Astrocyte (in vitro differentiated cells and primary cell): ENCODE measurements at regions not wholly inside any gene's neighbourhood (a gene's known extent, or its start where the extent isn't known, plus 50 kb on each side); places are given as distances from the start of the nearest gene placed in this dataset.

Source experiments
- DNase-seq: peaks from one replicate; pipeline ENCODE4 v3.0.0-alpha.2; 2010; ENCODE audit warnings: low read depth
- FAIRE-seq: peaks from 2 replicates; lab custom pipeline; 2011; peaks lifted over from hg19 to GRCh38; lab: Jason Lieb, UNC
- H2AFZ ChIP-seq: 2 replicates; pipeline ENCODE4 v1.6.0; 2012; ENCODE audit warnings: low read depth, low read length, inconsistent platforms
- H3K27ac ChIP-seq: 2 replicates; pipeline ENCODE4 v1.5.1; 2011; ENCODE audit warnings: low read depth, low read length, inconsistent platforms
- H3K27me3 ChIP-seq: 2 replicates; pipeline ENCODE4 v1.6.0; 2011; ENCODE audit warnings: low read length, inconsistent platforms; ENCODE audit not compliant: insufficient read depth
- H3K36me3 ChIP-seq: 2 replicates; pipeline ENCODE4 v1.5.1; 2011; ENCODE audit warnings: low read length, inconsistent platforms; ENCODE audit not compliant: insufficient read depth
- H3K4me1 ChIP-seq: 2 replicates; pipeline ENCODE4 v1.5.1; 2011; ENCODE audit warnings: low read length, inconsistent platforms; ENCODE audit not compliant: insufficient read depth
- H3K4me2 ChIP-seq: 2 replicates; pipeline ENCODE4 v1.6.0; 2012; ENCODE audit warnings: low read length, inconsistent platforms
- H3K4me3 ChIP-seq: 2 replicates; pipeline ENCODE4 v1.5.1; 2011; ENCODE audit warnings: low read depth, mild to moderate bottlenecking, low read length, inconsistent platforms; ENCODE audit not compliant: insufficient read depth
- H3K79me2 ChIP-seq: 2 replicates; pipeline ENCODE4 v1.6.0; 2012; ENCODE audit warnings: mild to moderate bottlenecking, low read length, inconsistent platforms; ENCODE audit not compliant: insufficient read depth
- H3K9ac ChIP-seq: 2 replicates; pipeline ENCODE4 v1.6.0; 2012; ENCODE audit warnings: mild to moderate bottlenecking, low read length, inconsistent platforms
- H3K9me3 ChIP-seq: 2 replicates; pipeline ENCODE4 v1.5.1; 2012; ENCODE audit warnings: low read depth, mild to moderate bottlenecking, low read length, inconsistent platforms; ENCODE audit not compliant: insufficient read depth
- H4K20me1 ChIP-seq: 2 replicates; pipeline ENCODE4 v1.6.0; 2012; ENCODE audit warnings: low read length, inconsistent platforms; ENCODE audit not compliant: insufficient read depth
- H3K27ac Mint-ChIP-seq: one replicate; pipeline ENCODE4 v1.8.0; 2021; ENCODE audit warnings: mild to moderate bottlenecking, mixed read lengths; ENCODE audit not compliant: unreplicated experiment
- H3K27me3 Mint-ChIP-seq: one replicate; pipeline ENCODE4 v1.8.0; 2021; ENCODE audit warnings: low read depth, mixed read lengths; ENCODE audit not compliant: unreplicated experiment
- H3K36me3 Mint-ChIP-seq: one replicate; pipeline ENCODE4 v1.8.0; 2021; ENCODE audit warnings: low read depth, mixed read lengths; ENCODE audit not compliant: unreplicated experiment
- H3K4me1 Mint-ChIP-seq: one replicate; pipeline ENCODE4 v1.8.0; 2021; ENCODE audit warnings: low read depth, mixed read lengths; ENCODE audit not compliant: unreplicated experiment
- H3K4me3 Mint-ChIP-seq: one replicate; pipeline ENCODE4 v1.8.0; 2021; ENCODE audit warnings: mild to moderate bottlenecking, moderate library complexity, mixed read lengths; ENCODE audit not compliant: unreplicated experiment
- H3K9me3 Mint-ChIP-seq: one replicate; pipeline ENCODE4 v1.8.0; 2021; ENCODE audit warnings: mild to moderate bottlenecking, mixed read lengths; ENCODE audit not compliant: unreplicated experiment
- EZH2 ChIP-seq: IDR thresholded peaks from 2 replicates; pipeline ENCODE4 v1.6.1; 2012; ENCODE audit warnings: mild to moderate bottlenecking, low read length, inconsistent platforms; ENCODE audit not compliant: insufficient read depth
- TF ChIP-seq, protein P1 (sequence below): IDR thresholded peaks from 2 replicates; pipeline ENCODE4 v1.5.1; 2011; ENCODE audit warnings: low read depth, mild to moderate bottlenecking, inconsistent platforms, low read length, moderate library complexity; ENCODE audit not compliant: insufficient read depth

DNA sequence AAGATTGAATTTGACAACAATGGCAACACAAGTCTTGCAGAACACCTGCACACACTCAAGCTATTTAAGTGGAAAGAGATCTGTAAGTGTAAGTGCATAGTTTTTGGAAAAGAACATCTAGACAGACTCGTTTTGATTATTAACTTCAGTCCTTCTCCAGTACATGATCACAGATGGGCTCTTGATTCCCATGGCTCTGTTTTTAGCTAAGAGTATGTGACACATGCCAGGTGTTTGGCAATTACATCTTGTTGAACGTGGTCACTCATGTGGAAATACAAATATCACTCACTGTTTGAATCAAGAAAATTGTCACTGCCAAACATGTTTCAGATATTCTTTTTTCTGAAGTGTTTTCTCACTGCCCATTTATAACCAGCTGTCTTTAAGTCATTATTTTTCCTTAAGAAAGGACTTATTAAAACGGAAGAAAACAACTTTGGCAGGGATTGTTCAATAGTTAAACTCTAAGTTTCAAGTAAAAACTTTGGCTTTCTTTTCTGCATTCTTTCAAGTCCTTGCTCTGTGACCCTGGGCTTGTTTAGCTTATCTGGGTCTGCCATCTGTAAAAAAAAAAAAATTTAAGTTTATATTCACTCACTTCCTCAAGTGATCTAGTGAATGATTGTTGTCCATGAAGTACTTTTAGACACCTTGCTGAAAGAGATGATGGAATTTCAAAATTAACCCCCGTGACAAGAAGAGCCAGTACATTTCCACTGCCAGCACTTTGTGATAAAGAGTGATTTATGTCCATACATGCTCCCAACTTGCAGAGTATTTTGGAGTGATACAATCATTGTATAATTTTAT is 125.4 kb downstream of the ATXN3L start:
- Histone ChIP-seq H3K79me2 (no peaks in the 10 kb centered on the region), H3K4me2 (no peak overlapping the region), H3K36me3 (no peaks in the 10 kb centered on the region), H3K4me3 (no peak overlapping the region), H3K4me1 (no peaks in the 10 kb centered on the region), H3K9me3 (no peaks in the 10 kb centered on the region), H4K20me1 (no peaks in the 10 kb centered on the region), H2AFZ (no peak overlapping the region), H3K27ac (no peak overlapping the region), H3K9ac (no peak overlapping the region), H3K27me3 (no peaks in the 10 kb centered on the region)
- no peaks in the 10 kb centered on the region for H3K9me3 Mint-ChIP-seq
- TF ChIP-seq, protein P1, sequence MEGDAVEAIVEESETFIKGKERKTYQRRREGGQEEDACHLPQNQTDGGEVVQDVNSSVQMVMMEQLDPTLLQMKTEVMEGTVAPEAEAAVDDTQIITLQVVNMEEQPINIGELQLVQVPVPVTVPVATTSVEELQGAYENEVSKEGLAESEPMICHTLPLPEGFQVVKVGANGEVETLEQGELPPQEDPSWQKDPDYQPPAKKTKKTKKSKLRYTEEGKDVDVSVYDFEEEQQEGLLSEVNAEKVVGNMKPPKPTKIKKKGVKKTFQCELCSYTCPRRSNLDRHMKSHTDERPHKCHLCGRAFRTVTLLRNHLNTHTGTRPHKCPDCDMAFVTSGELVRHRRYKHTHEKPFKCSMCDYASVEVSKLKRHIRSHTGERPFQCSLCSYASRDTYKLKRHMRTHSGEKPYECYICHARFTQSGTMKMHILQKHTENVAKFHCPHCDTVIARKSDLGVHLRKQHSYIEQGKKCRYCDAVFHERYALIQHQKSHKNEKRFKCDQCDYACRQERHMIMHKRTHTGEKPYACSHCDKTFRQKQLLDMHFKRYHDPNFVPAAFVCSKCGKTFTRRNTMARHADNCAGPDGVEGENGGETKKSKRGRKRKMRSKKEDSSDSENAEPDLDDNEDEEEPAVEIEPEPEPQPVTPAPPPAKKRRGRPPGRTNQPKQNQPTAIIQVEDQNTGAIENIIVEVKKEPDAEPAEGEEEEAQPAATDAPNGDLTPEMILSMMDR: no peak
- no peak for TF ChIP-seq EZH2
- no peak overlapping the region for H3K4me3 Mint-ChIP-seq
- no peak overlapping the region for H3K27ac Mint-ChIP-seq
- DNase-seq: peak; percentile 40
- peaks cover 7% of the 10 kb centered on the region for H3K4me1 Mint-ChIP-seq
- no peaks in the 10 kb centered on the region for H3K36me3 Mint-ChIP-seq
- H3K27me3 Mint-ChIP-seq: no peaks in the 10 kb centered on the region
- FAIRE-seq: peak; percentile 93

GRCh38 chrX:13190051-13190450 is 129.8 kb downstream of the ATXN3L start:
- no peak overlapping the region for H2AFZ ChIP-seq
- H3K9me3 ChIP-seq: no peaks in the 10 kb centered on the region
- Mint-ChIP-seq H3K4me1 (peaks cover 7% of the 10 kb centered on the region), H3K4me3 (no peak overlapping the region), H3K36me3 (no peaks in the 10 kb centered on the region), H3K9me3 (no peaks in the 10 kb centered on the region), H3K27ac (no peak overlapping the region), H3K27me3 (no peaks in the 10 kb centered on the region)
- H3K4me2 ChIP-seq: no peak overlapping the region
- H3K4me1 ChIP-seq: no peaks in the 10 kb centered on the region
- no peaks in the 10 kb centered on the region for H3K27me3 ChIP-seq
- FAIRE-seq (no peak), DNase-seq (no peak)
- no peak overlapping the region for H3K4me3 ChIP-seq
- no peak overlapping the region for H3K27ac ChIP-seq
- H3K79me2 ChIP-seq: no peaks in the 10 kb centered on the region
- H3K36me3 ChIP-seq: no peaks in the 10 kb centered on the region
- TF ChIP-seq EZH2: no peak
- TF ChIP-seq, protein P1: no peak
- no peaks in the 10 kb centered on the region for H4K20me1 ChIP-seq
- no peak overlapping the region for H3K9ac ChIP-seq

DNA sequence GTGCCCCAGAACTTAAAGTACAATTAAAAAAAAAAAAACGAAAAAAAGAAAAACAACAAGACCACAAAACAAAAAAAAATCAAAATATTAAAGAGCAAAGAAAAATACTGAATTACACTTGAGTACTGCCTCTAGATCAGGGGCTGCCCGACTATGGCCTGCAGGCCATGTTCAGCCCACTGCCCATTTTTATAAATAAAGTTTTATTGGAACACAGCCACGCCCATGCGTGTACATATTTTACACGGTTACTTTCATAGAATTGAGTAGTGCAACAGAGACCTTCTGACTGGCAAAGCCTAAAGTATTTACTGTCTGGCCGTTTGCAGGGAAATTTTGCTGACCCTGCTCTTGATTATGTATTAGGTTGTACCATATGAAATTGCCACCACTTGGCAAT is 130.5 kb downstream of the ATXN3L start:
- Mint-ChIP-seq H3K9me3 (no peaks in the 10 kb centered on the region), H3K4me3 (no peak overlapping the region), H3K27me3 (no peaks in the 10 kb centered on the region), H3K27ac (no peak overlapping the region), H3K36me3 (no peaks in the 10 kb centered on the region), H3K4me1 (peaks cover 4% of the 10 kb centered on the region)
- Histone ChIP-seq H3K4me1 (no peaks in the 10 kb centered on the region), H3K36me3 (no peaks in the 10 kb centered on the region), H3K4me3 (no peak overlapping the region), H3K27me3 (no peaks in the 10 kb centered on the region), H3K9ac (no peak overlapping the region), H3K4me2 (no peak overlapping the region), H2AFZ (no peak overlapping the region), H4K20me1 (no peaks in the 10 kb centered on the region), H3K27ac (no peak overlapping the region), H3K79me2 (no peaks in the 10 kb centered on the region), H3K9me3 (no peaks in the 10 kb centered on the region)
- TF ChIP-seq, protein P1: no peak
- TF ChIP-seq EZH2: no peak
- FAIRE-seq (no peak), DNase-seq (no peak)
